ENCODE measurements at regions not wholly inside any gene's neighbourhood (a gene's known extent, or its start where the extent isn't known, plus 50 kb on each side); places are given as distances from the start of the nearest gene placed in this dataset.
"Not testable (repeated sequence)": the region's sequence is repeated elsewhere in the genome, so short reads cannot be mapped to it uniquely, and the experiment has no call there.

- no peak overlapping the region for H3K4me3 ChIP-seq (ENCODE audit: low read depth, low read length)
- no peak for TF ChIP-seq CTCF (IDR thresholded peaks at IDR 0.05; ENCODE audit: control insufficient read depth, extremely low read depth, insufficient read depth)
- DNase-seq (ENCODE audit: low read depth): no peak
Measured at GRCh38 chr4:28082686-28083390, 1222.2 kb downstream of the STIM2 start.

- peak; percentile 23 for DNase-seq (ENCODE audit: low read depth)
- TF ChIP-seq CTCF (IDR thresholded peaks at IDR 0.05; ENCODE audit: control insufficient read depth, extremely low read depth, insufficient read depth): no peak
- H3K4me3 ChIP-seq (ENCODE audit: low read depth, low read length): no peak overlapping the region
Measured at GRCh38 chr4:28092610-28093009, 1232.0 kb downstream of the STIM2 start.

GRCh38 chr4:28093071-28093470 is 1232.4 kb downstream of the STIM2 start:
- H3K4me3 ChIP-seq (ENCODE audit: low read depth, low read length): no peak overlapping the region
- no peak for TF ChIP-seq CTCF (IDR thresholded peaks at IDR 0.05; ENCODE audit: control insufficient read depth, extremely low read depth, insufficient read depth)
- DNase-seq (ENCODE audit: low read depth): no peak

GRCh38 chr4:28101583-28101982 is 1240.9 kb downstream of the STIM2 start:
- H3K4me3 ChIP-seq (ENCODE audit: low read depth, low read length): no peak overlapping the region
- DNase-seq (ENCODE audit: low read depth): no peak
- no peak for TF ChIP-seq CTCF (IDR thresholded peaks at IDR 0.05; ENCODE audit: control insufficient read depth, extremely low read depth, insufficient read depth)

- H3K4me3 ChIP-seq (ENCODE audit: low read depth, low read length): no peak overlapping the region
- no peak for DNase-seq (ENCODE audit: low read depth)
- TF ChIP-seq CTCF (IDR thresholded peaks at IDR 0.05; ENCODE audit: control insufficient read depth, extremely low read depth, insufficient read depth): no peak
Measured at GRCh38 chr4:28105271-28105859, 1244.7 kb downstream of the STIM2 start.

- no peak for DNase-seq (ENCODE audit: low read depth)
- TF ChIP-seq CTCF (IDR thresholded peaks at IDR 0.05; ENCODE audit: control insufficient read depth, extremely low read depth, insufficient read depth): no peak
- no peak overlapping the region for H3K4me3 ChIP-seq (ENCODE audit: low read depth, low read length)
Measured at GRCh38 chr4:28106155-28106554, 1245.5 kb downstream of the STIM2 start.

- no peak for DNase-seq (ENCODE audit: low read depth)
- TF ChIP-seq CTCF (IDR thresholded peaks at IDR 0.05; ENCODE audit: control insufficient read depth, extremely low read depth, insufficient read depth): no peak
- no peak overlapping the region for H3K4me3 ChIP-seq (ENCODE audit: low read depth, low read length)
Measured at GRCh38 chr4:28109801-28110200, 1249.2 kb downstream of the STIM2 start.

- not testable (repeated sequence) for H3K4me3 ChIP-seq (ENCODE audit: low read depth, low read length); DNase-seq (ENCODE audit: low read depth)
Measured at GRCh38 chr4:28112691-28113335, 1252.2 kb downstream of the STIM2 start.

GRCh38 chr4:28113586-28113985 is 1252.9 kb downstream of the STIM2 start:
- H3K4me3 ChIP-seq (ENCODE audit: low read depth, low read length); DNase-seq (ENCODE audit: low read depth): not testable (repeated sequence)

All from LNCaP clone FGC (cell line).